Hepatocyte (in vitro differentiated cells): ENCODE measurements at regions not wholly inside any gene's neighbourhood (a gene's known extent, or its start where the extent isn't known, plus 50 kb on each side); places are given as distances from the start of the nearest gene placed in this dataset.

ENCODE experiments used
- DNase-seq: peaks from one replicate; pipeline ENCODE4 v3.0.0-alpha.2; 2016; ENCODE audit warnings: low spot score
- H2AFZ ChIP-seq: fragments of 200-600 bp; sonication (generic); 2 replicates; pipeline ENCODE4 v1.6.0; 2016; ENCODE audit warnings: antibody characterized with exemption, mild to moderate bottlenecking
- H3K27ac ChIP-seq: fragments of 200-600 bp; sonication (generic); 2 replicates; pipeline ENCODE4 v1.5.1; 2016; ENCODE audit warnings: mild to moderate bottlenecking
- H3K27me3 ChIP-seq: fragments of 200-600 bp; sonication (generic); 2 replicates; pipeline ENCODE4 v1.6.1; 2016
- H3K36me3 ChIP-seq: fragments of 200-600 bp; sonication (generic); replicated peaks from 2 replicates; pipeline ENCODE4 v1.5.1; 2016; ENCODE audit warnings: low read depth; ENCODE audit not compliant: insufficient read depth
- H3K4me1 ChIP-seq: fragments of 200-600 bp; sonication (generic); 2 replicates; pipeline ENCODE4 v1.5.1; 2016; ENCODE audit warnings: mild to moderate bottlenecking, moderate library complexity; ENCODE audit not compliant: insufficient read depth
- H3K4me2 ChIP-seq: fragments of 200-600 bp; sonication (generic); 2 replicates; pipeline ENCODE4 v1.6.0; 2016
- H3K4me3 ChIP-seq: fragments of 200-600 bp; sonication (generic); 2 replicates; pipeline ENCODE4 v1.5.1; 2016; ENCODE audit warnings: mild to moderate bottlenecking
- H3K79me2 ChIP-seq: fragments of 200-600 bp; sonication (generic); 2 replicates; pipeline ENCODE4 v1.6.0; 2017; ENCODE audit warnings: mild to moderate bottlenecking
- H3K9me2 ChIP-seq: fragments of 200-600 bp; sonication (generic); replicated peaks from 2 replicates; pipeline ENCODE4 v1.6.0; 2017; ENCODE audit warnings: mild to moderate bottlenecking; ENCODE audit not compliant: insufficient read depth
- H3K9me3 ChIP-seq: fragments of 200-600 bp; sonication (generic); 2 replicates; pipeline ENCODE4 v1.5.1; 2016; ENCODE audit warnings: low read depth, mild to moderate bottlenecking
- H4K20me1 ChIP-seq: fragments of 200-600 bp; sonication (generic); 2 replicates; pipeline ENCODE4 v1.6.0; 2016; ENCODE audit warnings: mild to moderate bottlenecking; ENCODE audit not compliant: insufficient read depth, poor library complexity, severe bottlenecking
- EZH2 ChIP-seq: fragments of 200-600 bp; sonication (generic); IDR thresholded peaks from 2 replicates; pipeline ENCODE4 v1.6.1; 2016; ENCODE audit warnings: antibody characterized with exemption, mild to moderate bottlenecking, borderline replicate concordance
- EZH2phosphoT487 ChIP-seq: fragments of 200-600 bp; sonication (generic); IDR thresholded peaks from one replicate; pipeline ENCODE4 v1.6.1; 2018; ENCODE audit warnings: antibody characterized with exemption, mild to moderate bottlenecking, low read depth, moderate library complexity; ENCODE audit not compliant: unreplicated experiment, severe bottlenecking
- WGBS: methylation state at CpG from one replicate; pipeline ENCODE4 v1.1.6; 2016; ENCODE audit warnings: low lambda C conversion rate; ENCODE audit errors: missing lambda C conversion rate; 5-methylcytosine and 5-hydroxymethylcytosine counted together
- TF ChIP-seq, protein P1 (sequence below): fragments of 200-600 bp; sonication (generic); IDR thresholded peaks from 2 replicates; pipeline ENCODE4 v1.5.1; 2016; ENCODE audit warnings: antibody characterized with exemption, mild to moderate bottlenecking; ENCODE audit not compliant: poor library complexity

- H3K9me3 ChIP-seq: no peaks in the 10 kb centered on the region
- DNase-seq: no peak
- H4K20me1 ChIP-seq: no peaks in the 10 kb centered on the region
- H3K27ac ChIP-seq: no peak overlapping the region
- TF ChIP-seq EZH2: no peak
- TF ChIP-seq, protein P1, sequence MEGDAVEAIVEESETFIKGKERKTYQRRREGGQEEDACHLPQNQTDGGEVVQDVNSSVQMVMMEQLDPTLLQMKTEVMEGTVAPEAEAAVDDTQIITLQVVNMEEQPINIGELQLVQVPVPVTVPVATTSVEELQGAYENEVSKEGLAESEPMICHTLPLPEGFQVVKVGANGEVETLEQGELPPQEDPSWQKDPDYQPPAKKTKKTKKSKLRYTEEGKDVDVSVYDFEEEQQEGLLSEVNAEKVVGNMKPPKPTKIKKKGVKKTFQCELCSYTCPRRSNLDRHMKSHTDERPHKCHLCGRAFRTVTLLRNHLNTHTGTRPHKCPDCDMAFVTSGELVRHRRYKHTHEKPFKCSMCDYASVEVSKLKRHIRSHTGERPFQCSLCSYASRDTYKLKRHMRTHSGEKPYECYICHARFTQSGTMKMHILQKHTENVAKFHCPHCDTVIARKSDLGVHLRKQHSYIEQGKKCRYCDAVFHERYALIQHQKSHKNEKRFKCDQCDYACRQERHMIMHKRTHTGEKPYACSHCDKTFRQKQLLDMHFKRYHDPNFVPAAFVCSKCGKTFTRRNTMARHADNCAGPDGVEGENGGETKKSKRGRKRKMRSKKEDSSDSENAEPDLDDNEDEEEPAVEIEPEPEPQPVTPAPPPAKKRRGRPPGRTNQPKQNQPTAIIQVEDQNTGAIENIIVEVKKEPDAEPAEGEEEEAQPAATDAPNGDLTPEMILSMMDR: no peak
- H3K36me3 ChIP-seq: no peaks in the 10 kb centered on the region
- H3K4me2 ChIP-seq: no peak overlapping the region
- H3K4me3 ChIP-seq: no peak overlapping the region
- H3K79me2 ChIP-seq: no peaks in the 10 kb centered on the region
- WGBS: 73% methylated on average over 4 of the region's 4 CpGs
- no peak overlapping the region for H2AFZ ChIP-seq
- no peaks in the 10 kb centered on the region for H3K9me2 ChIP-seq
- H3K27me3 ChIP-seq: no peaks in the 10 kb centered on the region
- H3K4me1 ChIP-seq: no peaks in the 10 kb centered on the region
Measured at GRCh38 chr17:51373489-51374152, 113.3 kb downstream of the UTP18 start.

DNA sequence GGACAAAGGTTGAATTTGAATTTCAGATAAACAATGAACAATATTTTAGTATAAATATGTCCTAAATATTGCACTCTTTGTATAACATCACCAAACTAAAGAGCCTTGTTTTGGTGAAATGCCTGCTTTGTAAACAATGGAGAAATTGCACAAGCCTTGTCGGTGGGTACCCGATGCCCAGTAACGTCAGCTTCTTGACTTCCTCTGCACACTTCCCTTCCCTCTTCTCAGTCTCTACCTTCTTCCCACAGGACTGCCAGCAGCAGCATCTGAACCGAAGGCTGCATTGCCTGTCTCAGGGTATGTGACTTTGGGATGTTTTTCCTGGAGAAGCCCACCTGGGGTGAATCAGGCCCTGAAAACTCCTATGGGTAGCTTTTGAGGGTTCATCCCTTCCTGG is 113.9 kb downstream of the UTP18 start:
- H3K36me3 ChIP-seq: no peaks in the 10 kb centered on the region
- DNase-seq: no peak
- H3K4me3 ChIP-seq: no peak overlapping the region
- H3K9me3 ChIP-seq: no peaks in the 10 kb centered on the region
- no peak overlapping the region for H2AFZ ChIP-seq
- WGBS: 69% methylated on average over 4 of the region's 4 CpGs
- no peak overlapping the region for H3K4me2 ChIP-seq
- no peaks in the 10 kb centered on the region for H4K20me1 ChIP-seq
- H3K27me3 ChIP-seq: no peaks in the 10 kb centered on the region
- no peaks in the 10 kb centered on the region for H3K9me2 ChIP-seq
- H3K27ac ChIP-seq: no peak overlapping the region
- H3K79me2 ChIP-seq: no peaks in the 10 kb centered on the region
- no peak for TF ChIP-seq EZH2phosphoT487
- TF ChIP-seq, protein P1: no peak
- no peak for TF ChIP-seq EZH2
- no peaks in the 10 kb centered on the region for H3K4me1 ChIP-seq

DNA sequence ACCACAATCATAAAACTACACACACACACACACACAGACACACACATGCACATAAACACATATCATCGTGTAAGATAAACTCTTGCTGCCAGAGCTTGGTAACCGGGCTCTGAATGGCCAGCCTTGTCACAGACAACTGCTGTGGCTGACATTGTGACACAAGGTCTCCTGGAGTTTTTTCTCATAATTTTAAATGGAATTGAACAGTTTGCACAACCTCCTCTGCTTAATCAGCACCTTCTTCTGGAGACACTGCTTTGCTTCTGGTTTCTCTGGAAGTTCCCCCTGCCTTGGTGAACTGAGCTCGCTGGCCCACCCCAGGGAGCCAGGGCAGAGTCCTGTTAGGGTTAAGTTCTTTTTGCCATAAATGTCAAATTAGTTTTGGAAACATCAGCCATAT is 115.4 kb downstream of the UTP18 start:
- no peaks in the 10 kb centered on the region for H3K27me3 ChIP-seq
- H3K9me2 ChIP-seq: no peaks in the 10 kb centered on the region
- H3K4me2 ChIP-seq: no peak overlapping the region
- H4K20me1 ChIP-seq: no peaks in the 10 kb centered on the region
- H3K79me2 ChIP-seq: no peaks in the 10 kb centered on the region
- no peaks in the 10 kb centered on the region for H3K9me3 ChIP-seq
- no peak overlapping the region for H3K4me3 ChIP-seq
- no peak overlapping the region for H3K27ac ChIP-seq
- DNase-seq: no peak
- TF ChIP-seq EZH2 (no peak), EZH2phosphoT487 (no peak)
- TF ChIP-seq, protein P1: no peak
- H2AFZ ChIP-seq: no peak overlapping the region
- H3K36me3 ChIP-seq: no peaks in the 10 kb centered on the region
- 85% methylated on average over 3 of the region's 3 CpGs for WGBS
- H3K4me1 ChIP-seq: no peaks in the 10 kb centered on the region
